ENCODE measurements at regions not wholly inside any gene's neighbourhood (a gene's known extent, or its start where the extent isn't known, plus 50 kb on each side); places are given as distances from the start of the nearest gene placed in this dataset.

- Histone ChIP-seq H4K8ac (ENCODE audit: extremely low read depth, insufficient read depth, low read length) (no peak overlapping the region), H3K27ac (ENCODE audit: low read depth, low read length) (no peak overlapping the region), H2AFZ (ENCODE audit: low read length) (no peak overlapping the region), H3K27me3 (replicated peaks in 1 of 4; ENCODE audit: control insufficient read depth in 3 of 4, extremely low read depth in 1 of 4, insufficient read depth in 3 of 4, low read length in 3 of 4) (no peaks in the 10 kb centered on the region), H3K4me2 (ENCODE audit: insufficient read depth in 1 of 2, low read depth in 2 of 2, low read length in 2 of 2) (no peak overlapping the region), H3K56ac (replicated peaks; ENCODE audit: insufficient read length, low read depth, low read length) (no peak overlapping the region), H2BK15ac (ENCODE audit: low read length) (no peak overlapping the region), H4K5ac (ENCODE audit: insufficient read length, low read depth, low read length) (no peak overlapping the region), H3K9ac (replicated peaks in 1 of 4; ENCODE audit: extremely low read depth in 1 of 4, low read depth in 3 of 4, low read length in 3 of 4) (no peak overlapping the region), H3K79me2 (ENCODE audit: control insufficient read depth in 1 of 2, insufficient read depth in 2 of 2, low read length in 2 of 2) (no peaks in the 10 kb centered on the region), H3K79me1 (ENCODE audit: low read depth, low read length) (no peaks in the 10 kb centered on the region), H3K36me3 (ENCODE audit: control insufficient read depth in 2 of 4, insufficient read depth in 4 of 4, low read length in 3 of 4) (no peaks in the 10 kb centered on the region), H2AK5ac (ENCODE audit: low read depth, low read length) (no peak overlapping the region), H3K14ac (ENCODE audit: insufficient read length) (no peak overlapping the region), H2BK12ac (ENCODE audit: low read depth, low read length) (no peak overlapping the region), H3K4me3 (ENCODE audit: extremely low read depth in 1 of 4, insufficient read depth in 2 of 4, low read depth in 3 of 4, low read length in 4 of 4) (no peak overlapping the region), H3K4me1 (replicated peaks in 1 of 4; ENCODE audit: control insufficient read depth in 3 of 4, insufficient read depth in 4 of 4, low read length in 3 of 4) (no peaks in the 10 kb centered on the region), H3K18ac (ENCODE audit: extremely low read depth, low read length) (no peak overlapping the region), H4K91ac (replicated peaks; ENCODE audit: insufficient read length, low read length) (no peak overlapping the region), H2BK5ac (ENCODE audit: low read depth, low read length) (no peak overlapping the region), H4K20me1 (replicated peaks in 1 of 2; ENCODE audit: control insufficient read depth in 1 of 2, insufficient read depth in 2 of 2, low read length in 2 of 2) (no peaks in the 10 kb centered on the region), H3K23me2 (ENCODE audit: low read depth, low read length) (no peaks in the 10 kb centered on the region), H3K9me3 (ENCODE audit: insufficient read depth in 2 of 2, low read depth in 1 of 2, low read length in 1 of 2) (no peaks in the 10 kb centered on the region), H2BK20ac (ENCODE audit: low read length) (no peak overlapping the region), H3K23ac (ENCODE audit: insufficient read length) (no peak overlapping the region), H2BK120ac (replicated peaks; ENCODE audit: low read depth, low read length) (no peak overlapping the region), H3K4ac (replicated peaks; ENCODE audit: insufficient read length, low read depth, low read length) (no peak overlapping the region)
- no peak for TF ChIP-seq MAX (IDR thresholded peaks at IDR 0.05)
- TF ChIP-seq GABPA (IDR thresholded peaks at IDR 0.05; ENCODE audit: borderline replicate concordance, insufficient read depth, low read length) = no peak
- TF ChIP-seq HDAC2 (IDR thresholded peaks at IDR 0.05; ENCODE audit: borderline replicate concordance in 1 of 2, low read depth in 2 of 2, low read length in 2 of 2) = no peak
- no peak for TF ChIP-seq SP4 (IDR thresholded peaks at IDR 0.05; ENCODE audit: low read length)
- POLR2A ChIA-PET (ENCODE audit: partially characterized antibody) = no interaction called here
- FAIRE-seq (no peak), DNase-seq (ENCODE audit: low read depth in 1 of 2, low spot score in 2 of 2) (no peak)
- WGBS, 2 experiments (ENCODE audit: extremely low coverage in 1 of 2, insufficient coverage in 1 of 2, insufficient read length in 1 of 2, insufficient replicate concordance in 2 of 2, low coverage in 1 of 2, low lambda C conversion rate in 2 of 2, missing lambda C conversion rate in 1 of 2) = 100% methylated on average over 1 of the region's 1 CpG; no CpG with 5 or more reads in 1 of the 2 experiments
- CTCF ChIA-PET (ENCODE audit: partially characterized antibody) = no interaction called here
Observed at GRCh38 chr5:101843055-101843454, 453.0 kb downstream of the SLCO4C1 start.

Measured in H1 (cell line).